AG10803 (cell line): ENCODE measurements at regions not wholly inside any gene's neighbourhood (a gene's known extent, or its start where the extent isn't known, plus 50 kb on each side); places are given as distances from the start of the nearest gene placed in this dataset.

ENCODE experiments used
- DNase-seq: peaks from one replicate; pipeline ENCODE4 v3.0.0; 2010; ENCODE audit warnings: low read depth
- H3K4me3 ChIP-seq: 2 replicates; pipeline ENCODE4 v1.5.1; 2011; ENCODE audit warnings: mild to moderate bottlenecking, low read length, control low read depth
- TF ChIP-seq, protein P1 (sequence below): conservative IDR thresholded peaks from 2 replicates; pipeline ENCODE4 v1.5.1; 2011; ENCODE audit warnings: mild to moderate bottlenecking, low read length, control low read depth, inconsistent platforms

DNA sequence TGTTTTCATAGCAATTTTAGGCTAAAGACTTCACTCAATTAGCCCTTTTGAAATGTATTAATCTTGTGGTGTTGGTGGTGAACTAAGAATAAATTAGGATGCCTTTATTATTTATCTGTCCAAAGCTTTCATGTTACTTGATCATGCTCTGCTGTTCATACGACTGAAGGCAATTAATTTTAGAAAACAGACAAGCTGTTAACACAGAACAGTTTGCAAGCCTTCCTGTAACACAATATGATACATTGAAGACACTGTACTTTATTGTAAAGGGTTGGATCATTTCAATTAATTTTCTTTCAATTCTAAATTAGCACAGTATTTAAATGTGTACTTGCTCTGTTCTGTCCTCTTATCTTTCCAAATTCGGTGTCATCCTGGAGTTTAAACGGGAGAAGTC, 794.3 kb upstream of the MIR17HG start:
- H3K4me3 ChIP-seq, result no peak overlapping the region
- TF ChIP-seq, protein P1, sequence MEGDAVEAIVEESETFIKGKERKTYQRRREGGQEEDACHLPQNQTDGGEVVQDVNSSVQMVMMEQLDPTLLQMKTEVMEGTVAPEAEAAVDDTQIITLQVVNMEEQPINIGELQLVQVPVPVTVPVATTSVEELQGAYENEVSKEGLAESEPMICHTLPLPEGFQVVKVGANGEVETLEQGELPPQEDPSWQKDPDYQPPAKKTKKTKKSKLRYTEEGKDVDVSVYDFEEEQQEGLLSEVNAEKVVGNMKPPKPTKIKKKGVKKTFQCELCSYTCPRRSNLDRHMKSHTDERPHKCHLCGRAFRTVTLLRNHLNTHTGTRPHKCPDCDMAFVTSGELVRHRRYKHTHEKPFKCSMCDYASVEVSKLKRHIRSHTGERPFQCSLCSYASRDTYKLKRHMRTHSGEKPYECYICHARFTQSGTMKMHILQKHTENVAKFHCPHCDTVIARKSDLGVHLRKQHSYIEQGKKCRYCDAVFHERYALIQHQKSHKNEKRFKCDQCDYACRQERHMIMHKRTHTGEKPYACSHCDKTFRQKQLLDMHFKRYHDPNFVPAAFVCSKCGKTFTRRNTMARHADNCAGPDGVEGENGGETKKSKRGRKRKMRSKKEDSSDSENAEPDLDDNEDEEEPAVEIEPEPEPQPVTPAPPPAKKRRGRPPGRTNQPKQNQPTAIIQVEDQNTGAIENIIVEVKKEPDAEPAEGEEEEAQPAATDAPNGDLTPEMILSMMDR, result no peak
- DNase-seq, result no peak

DNA sequence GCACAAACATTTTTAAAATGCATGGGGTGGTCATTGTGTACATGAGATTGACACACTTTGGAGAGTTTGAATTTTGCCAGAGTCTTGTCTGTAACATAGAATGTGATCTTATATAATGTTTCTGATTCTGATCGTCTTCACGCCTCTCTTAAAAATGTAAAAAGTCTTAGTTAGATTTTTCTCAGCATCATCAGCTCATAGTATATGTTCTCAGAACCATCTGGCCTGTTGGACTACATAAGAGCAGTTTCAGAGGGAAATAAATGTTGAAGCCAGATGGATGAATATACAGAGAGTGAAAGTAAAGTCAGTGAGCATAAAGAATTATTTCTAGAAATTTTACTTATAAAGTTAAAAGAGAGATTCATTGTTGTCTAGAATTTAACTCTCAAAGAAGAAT, 789.9 kb upstream of the MIR17HG start:
- TF ChIP-seq, protein P1, result no peak
- H3K4me3 ChIP-seq, result no peak overlapping the region
- DNase-seq, result no peak

DNA sequence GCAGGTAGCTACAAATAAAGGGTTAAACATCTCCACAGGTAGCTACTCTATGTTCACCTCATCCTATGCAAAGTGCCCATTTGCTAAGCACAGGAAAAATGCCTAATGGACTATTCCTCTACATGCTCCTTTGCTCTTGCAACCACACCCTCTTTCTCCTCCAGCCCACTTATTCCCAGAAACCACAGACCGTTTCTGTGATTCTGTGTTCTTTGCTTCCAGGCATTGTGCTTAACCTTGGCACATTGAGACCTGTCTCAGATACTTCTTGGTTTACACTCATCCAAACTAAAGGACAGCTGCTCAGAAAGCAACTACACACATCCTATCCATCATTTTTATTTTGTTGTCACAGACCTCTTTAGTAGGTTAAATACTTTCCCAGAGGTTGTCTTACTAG, 785.0 kb upstream of the MIR17HG start:
- H3K4me3 ChIP-seq, result no peak overlapping the region
- DNase-seq, result no peak
- TF ChIP-seq, protein P1, result no peak

DNA sequence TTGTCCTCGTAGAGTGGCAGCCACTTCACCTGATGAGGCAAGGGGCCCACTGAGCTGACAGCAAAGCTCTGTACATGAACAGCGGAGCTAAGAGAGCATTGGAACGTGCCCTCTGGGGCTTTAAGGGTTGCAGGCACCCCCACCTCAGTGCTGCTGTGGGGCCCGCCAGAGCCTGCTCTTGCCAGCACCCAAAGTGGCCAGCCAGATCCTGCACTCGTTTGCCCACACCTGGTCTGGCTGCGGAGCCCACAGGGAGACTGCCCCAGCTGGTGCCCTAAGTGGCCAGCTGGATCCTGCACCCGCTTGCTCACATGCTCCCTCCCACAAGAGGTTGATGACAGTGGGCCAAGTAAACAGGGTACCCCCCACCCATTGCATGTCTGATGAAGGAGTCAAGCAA, 783.4 kb upstream of the MIR17HG start:
- TF ChIP-seq, protein P1, result no peak
- DNase-seq, result no peak
- no peak overlapping the region for H3K4me3 ChIP-seq

DNA sequence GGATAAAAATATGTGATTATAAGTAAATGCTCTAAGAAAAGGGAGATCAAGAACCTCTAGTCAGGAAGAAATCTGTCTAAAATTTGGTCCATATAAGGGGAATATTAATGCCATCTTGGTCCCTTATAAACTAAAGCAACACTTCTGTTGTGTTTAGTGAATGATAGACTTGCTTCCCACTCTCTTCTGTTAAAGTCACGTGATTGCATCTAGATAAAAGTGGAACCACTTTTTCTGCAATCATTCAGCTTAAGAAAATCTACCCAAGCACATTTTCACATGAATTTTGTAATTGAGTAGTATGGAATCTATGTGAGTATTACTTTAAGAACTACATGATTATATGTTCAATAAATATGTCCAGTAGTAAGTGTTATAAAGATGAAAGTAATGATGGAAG, 782.9 kb upstream of the MIR17HG start:
- TF ChIP-seq, protein P1, result no peak
- no peak for DNase-seq
- no peak overlapping the region for H3K4me3 ChIP-seq

DNA sequence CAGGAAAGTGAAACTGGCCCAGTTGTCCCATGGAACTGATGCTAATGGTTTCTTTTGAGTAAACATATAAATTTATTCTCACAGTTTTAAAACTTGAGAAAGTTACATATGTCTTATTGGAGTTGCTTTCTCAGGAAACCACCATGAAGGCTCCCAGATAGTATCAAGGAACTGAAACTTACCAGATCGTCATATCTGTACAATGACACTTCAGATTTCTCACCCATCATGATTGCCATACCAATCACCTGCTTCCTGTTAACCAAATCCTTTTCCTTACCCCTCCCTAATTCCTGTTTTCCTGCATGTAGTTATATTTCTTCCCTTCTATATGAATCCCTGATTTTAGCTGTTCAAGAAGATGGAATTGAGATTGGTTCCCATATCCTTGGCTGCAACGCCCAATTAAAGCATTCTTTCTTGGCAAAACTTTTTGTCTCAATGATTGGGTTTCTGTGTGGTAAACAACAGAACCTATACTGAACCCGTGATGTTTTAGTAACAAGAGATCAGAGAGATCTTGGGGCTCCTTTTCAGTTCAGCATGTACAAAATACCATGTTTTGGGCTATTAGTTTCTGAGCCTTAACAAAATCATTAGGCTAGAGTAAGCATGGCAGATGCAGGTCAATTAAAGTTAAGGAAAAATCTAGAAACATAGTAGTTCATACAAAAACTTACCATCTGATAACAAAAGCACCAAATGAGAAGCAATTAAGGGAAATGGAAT, 781.3 kb upstream of the MIR17HG start:
- no peak overlapping the region for H3K4me3 ChIP-seq
- TF ChIP-seq, protein P1, result no peak
- no peak for DNase-seq

DNA sequence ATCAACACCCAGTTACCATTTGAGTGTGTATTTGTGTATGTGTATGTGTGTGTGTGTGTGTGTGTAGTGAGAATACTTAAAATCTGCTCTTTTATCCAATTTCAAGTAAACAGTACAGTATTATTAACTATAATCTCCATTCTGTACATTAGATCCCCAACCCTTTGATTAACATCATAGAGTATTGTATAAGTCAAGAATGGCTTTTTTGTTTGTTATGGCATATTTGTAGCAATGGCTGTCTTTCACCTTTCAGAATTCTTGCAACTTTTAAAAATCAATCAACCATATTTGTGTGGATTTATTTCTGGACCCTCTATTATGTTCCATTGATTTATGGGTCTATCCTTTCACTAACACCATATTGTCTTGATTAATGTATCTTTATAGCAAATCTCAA, 779.3 kb upstream of the MIR17HG start:
- H3K4me3 ChIP-seq, result no peak overlapping the region
- TF ChIP-seq, protein P1, result no peak
- no peak for DNase-seq
